NCI-H2227 (cell line): ENCODE measurements at regions not wholly inside any gene's neighbourhood (a gene's known extent, or its start where the extent isn't known, plus 50 kb on each side); places are given as distances from the start of the nearest gene placed in this dataset.
"Not testable (repeated sequence)": the region's sequence is repeated elsewhere in the genome, so short reads cannot be mapped to it uniquely, and the experiment has no call there.

Experiments
- DNase-seq: peaks from one replicate; lab custom pipeline; 2025; ENCODE audit not compliant: unreplicated experiment; lab: John Stamatoyannopoulos, UW

DNA sequence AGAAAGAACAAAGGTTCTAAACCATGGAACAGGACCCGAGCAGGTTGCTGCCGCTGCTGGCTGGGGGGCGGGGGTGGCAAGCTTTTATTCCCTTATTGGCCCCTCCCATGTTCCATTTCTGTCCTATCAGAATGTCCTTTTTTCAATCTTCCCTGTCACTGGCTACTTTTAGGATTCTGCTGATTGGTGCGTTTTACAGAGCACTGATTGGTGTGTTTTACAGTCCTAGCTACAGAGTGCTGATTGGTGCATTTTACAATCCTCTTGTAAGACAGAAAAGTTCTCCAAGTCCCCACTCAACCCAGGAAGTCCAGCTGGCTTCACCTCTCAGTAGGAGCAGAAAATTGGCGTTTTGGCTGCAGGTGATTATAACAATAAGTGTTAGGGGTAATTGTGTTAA, 180.9 kb downstream of the KLF13 start:
- DNase-seq: not testable (repeated sequence)

DNA sequence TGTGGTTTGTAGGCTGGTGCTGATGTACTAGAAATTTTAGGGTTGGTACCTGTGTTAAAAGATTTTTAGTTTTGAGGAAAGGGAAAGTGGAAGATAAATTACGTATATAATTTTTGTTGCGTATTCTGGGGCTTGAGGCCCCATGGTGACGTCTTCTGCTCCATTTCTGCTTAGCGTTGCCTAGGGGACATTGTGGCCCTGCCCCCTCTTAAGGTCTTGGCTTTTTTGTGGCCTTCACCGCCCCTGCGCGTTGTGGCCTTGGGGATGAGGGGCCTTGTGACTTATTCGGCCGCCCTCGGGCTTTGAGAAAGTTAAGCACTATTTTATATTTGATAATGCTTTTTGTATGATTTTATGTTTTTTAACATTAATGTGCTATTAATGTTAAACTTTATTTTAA, 182.0 kb downstream of the KLF13 start:
- DNase-seq: no peak

DNA sequence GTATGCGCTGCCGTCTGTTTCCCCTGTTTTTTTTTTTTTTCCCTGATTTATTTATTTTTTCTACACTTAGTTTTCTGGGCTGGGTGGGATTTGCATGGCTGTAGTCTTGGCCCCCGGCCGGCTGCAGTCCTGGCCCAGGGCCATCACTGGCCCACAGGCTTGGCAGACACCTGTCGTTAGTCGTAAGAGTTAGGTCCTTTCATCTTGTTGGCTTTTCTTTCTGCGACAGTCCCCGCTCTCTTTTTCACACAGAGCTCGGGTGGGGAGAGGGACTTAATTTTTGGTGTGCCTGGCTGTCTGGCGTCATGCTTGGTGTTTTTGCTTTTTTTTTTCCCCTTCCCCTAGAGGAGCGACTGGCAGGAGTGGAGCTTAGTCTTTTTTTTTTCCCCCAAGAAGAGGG, 183.4 kb downstream of the KLF13 start:
- no peak for DNase-seq

DNA sequence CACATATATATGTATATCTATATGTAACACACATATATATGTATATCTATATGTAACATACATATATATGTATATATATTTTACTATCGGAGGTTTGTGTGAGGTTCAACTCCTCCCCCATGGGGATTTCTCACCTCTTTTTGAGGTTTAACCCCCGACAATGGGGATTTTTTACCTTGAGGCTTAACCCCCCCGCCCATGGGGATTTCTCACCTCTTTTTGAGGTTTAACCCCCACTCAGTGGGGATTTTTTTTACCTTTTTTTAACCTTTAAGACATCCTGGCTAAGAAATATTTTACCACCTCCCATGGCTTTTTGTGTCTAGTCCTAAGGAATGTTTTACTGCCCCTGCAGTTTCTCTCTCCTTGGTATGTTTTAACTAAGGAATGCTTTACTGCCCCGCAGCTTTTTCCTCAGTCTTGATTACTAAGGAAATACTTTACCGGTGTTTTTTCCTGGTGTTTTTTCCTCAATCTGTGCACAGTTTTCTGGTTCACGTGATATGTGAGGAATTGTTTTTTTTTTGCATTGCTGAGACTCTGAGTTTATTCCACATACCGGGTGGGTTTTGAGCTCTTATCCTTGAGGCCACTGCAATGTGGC, 185.2 kb downstream of the KLF13 start:
- no peak for DNase-seq

DNA sequence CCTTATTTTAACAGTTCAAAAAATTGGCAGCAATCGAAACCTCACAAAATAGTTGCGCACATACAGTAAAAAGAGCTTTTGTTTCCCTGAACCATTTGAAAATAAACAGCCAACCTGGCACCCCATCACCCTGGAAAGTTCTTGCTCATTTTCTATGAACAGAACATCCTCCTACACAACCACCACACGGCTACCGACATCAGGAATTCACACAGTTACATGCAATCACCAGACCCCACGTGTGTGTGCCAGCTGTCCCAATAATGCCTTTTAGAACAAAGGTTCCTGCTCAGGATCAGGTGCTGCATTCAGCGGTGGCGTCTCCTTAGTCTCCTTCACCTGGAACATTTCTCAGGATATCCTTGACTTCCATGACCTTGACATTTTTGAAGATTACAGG, 186.5 kb downstream of the KLF13 start:
- DNase-seq: no peak

DNA sequence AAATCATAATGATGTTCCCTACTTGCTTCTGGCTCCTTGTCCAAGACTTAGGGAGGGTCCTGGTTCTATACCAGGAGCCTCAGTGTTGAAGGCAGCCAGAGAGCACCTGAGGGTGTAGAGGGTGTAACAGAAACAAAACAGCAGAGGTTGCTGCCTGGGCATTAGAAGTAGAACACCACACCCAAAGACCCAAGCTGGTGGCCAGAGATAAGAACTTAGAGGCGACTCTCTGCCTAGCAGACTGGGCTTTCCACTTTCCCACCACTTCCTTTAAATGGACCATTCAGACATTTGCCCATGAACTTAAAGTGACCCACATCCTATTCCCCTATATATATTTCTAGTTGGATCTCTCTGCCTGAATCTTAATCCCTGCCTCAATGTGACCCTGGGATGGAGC, 189.8 kb downstream of the KLF13 start:
- no peak for DNase-seq

DNA sequence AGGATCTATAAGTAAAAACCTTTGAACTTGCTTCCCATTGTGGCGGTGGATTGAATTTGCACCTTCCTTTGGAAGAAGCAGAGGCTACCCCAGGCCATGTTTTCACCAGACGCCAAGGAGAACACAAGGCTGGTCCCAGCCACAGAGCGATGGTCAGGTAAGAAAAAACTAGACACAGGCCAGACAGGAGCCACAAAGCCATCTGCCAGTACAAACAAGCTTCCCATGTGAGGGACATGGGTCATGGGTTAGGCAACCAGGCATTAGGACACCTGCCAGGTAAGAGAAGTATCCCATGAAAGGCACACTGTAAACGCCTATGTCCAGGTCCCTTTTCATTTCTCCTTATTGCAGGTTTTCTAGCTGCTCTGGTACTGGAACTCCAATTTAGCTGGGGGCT, 190.2 kb downstream of the KLF13 start:
- DNase-seq: no peak

DNA sequence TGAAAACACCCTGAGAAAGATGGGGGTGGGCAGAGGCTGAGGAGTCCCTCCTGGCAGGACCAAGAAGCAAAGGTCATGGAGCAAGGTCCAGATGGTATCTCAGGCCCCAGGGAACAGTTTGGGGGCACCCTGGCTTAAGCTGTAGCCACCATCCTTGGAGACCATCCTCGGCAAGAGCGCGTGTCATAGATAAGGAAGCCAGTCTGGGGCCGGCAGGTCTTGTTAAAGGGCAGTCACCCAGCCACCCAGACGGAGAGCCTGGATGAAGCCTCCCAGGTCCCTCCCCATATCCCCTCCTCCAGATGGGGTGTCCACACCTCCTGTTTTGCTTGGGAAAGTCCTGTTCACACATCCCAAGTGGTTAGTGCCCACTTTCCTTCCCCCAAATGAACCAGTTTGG, 191.1 kb downstream of the KLF13 start:
- no peak for DNase-seq

DNA sequence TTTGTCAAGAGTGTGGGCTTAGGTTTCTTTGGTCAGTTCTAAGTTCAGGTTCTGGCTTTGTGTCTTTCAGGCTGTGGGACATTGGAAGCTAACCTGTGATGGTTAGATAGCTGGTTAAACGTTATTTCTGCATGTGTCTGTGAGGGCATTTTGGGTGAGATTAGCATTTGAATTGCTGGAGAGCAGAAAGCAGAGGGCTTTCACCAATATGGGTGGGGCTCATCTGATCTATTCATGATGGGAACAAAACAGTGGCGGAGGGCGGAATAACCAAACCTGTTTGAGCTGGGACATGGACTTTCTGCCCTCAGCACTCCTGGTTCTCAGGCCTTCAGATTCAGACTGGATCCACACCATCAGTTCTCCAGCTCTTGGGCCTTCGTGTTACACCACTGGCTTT, 195.4 kb downstream of the KLF13 start:
- no peak for DNase-seq

DNA sequence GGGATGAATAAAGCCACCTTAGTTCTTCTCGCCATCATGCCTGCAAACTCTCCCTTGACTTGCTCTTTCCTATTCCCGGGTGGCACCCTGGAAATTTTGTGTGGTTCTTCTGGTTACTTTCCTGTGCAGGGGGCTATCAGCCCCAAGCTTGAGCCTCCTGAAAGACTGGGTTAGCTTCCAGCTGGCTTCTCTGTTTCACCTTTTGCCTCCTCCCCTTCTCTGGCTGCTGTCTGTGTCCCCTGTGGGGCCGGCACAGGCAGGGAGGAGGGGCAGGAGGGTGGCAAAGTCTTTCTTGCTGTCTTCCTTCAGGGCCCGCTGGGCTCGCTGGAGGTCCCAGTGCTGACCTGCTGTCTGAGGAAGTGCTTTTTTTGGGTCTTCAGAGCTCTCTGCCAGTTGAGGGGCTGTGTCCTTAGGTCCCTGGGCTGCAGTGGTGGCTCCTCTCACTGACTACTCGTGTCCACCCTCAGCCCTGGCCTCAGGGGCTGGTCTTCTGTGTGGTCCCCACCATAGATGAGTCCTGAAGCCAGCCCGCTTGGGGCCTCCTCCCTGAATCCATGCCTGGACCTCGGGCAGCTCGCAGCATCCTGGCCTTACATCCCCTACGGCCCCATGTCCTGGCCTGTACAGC, 196.5 kb downstream of the KLF13 start:
- no peak for DNase-seq

DNA sequence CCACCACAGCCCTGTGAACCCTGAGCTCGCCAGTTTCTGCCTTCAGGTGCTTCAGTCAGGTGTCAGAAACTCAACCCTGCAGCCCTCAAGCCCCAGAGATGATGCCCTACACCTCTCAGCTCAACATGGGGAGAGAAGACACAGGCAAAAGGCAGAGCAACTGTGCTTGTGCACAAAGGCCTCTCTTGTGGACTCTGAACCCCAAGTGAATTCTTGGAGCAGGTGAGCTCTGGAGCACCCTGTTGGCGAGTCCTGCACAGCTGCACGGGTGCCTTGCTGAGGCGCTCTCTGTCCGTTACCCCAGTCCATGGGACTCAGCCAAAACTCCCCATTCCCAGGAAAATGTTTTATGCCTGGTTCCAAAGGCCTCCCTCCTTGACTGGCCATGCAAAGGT, 197.0 kb downstream of the KLF13 start:
- DNase-seq: no peak

DNA sequence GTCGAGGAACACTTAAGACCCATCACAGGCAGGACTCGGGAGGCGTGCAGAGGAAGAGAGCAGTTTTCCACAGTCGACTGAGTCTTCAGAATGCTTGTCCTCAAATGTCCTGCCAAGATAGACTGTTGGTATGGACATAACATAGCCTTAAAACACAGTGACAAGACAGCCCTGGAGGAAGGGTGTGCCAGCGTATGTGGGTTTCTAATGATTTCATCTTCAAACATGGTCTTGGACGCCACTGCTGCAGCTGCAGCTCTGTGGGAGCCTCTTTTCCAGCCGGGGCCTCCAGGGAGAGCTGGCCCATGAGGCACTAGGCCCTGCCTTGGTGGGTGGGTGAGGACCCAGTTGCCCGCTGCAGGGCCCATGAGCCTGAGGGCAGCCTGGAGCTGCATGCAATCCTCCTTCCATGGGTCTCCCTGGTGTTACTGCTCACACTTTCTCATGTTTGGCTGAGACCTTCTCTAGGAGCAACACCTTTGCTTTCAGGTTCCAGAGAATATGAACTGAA, 198.6 kb downstream of the KLF13 start:
- DNase-seq: no peak

DNA sequence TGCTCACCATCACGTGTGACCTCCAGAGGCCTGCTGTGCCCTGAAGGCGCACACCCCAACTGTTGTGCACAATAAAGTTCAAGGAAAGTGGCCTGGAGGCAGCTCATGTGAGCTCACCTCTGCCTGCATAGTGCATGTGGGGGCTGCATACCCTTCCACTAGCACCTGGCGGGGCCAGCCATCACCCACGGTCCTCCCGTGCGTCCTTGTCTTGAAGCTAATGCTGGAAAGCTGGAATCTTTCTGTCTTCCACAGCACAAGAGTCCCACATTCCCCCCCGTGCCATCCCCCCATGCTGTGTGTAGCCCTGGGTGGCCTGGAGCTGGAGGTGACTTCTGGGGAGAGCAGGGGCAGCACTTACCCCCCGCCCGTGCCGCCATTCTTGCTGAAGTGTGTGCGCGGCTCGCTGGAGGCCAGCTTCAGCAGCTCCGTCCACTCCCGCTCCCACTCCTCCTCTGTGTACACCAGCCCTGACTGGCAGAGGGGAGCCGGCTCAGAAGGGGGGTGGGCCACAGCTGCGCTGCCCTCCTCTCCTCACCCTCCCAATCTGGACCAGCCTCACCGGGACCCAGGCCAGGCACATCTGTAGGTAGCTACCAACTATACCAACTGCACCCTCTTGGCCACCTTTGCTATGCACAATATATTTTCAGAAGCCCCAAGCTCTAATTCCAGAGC, 199.5 kb downstream of the KLF13 start:
- DNase-seq: no peak

DNA sequence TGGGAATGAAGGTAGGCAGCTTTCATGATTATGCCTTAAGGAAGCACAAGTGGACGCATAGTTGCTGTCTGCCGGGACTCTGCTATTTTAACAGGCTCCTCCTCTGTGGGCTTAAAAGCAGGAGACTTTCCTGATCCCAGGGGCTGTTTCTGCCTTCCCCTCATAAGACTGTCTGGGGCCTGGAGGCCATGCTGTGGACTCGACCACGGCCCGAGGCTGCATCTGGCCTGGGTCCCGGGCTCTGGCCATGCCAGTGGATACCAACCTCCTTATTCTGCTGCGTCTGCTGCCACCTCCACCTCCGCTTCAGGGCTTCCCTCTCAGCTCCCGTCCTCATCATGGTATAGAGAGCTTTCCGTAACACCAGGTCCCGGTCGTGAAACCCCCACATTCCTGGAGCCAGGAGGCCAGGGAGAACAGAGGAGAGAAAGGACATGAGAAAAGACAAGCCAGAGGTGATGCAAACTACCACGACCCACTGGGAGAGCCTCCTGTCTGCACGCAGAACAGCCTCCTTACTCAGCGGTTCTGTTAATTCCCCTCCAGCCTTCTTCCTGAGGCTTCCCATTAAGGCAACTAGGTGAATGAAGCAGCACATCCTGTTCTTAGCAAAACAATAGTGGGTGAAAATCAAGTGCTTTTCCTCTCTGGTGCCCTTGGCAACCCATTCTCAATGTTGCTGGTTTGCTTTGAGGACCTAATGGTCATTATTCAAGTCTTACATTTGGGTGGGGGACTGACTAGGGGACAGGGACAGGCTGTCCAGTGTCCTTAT, 200.5 kb downstream of the KLF13 start:
- no peak for DNase-seq

DNA sequence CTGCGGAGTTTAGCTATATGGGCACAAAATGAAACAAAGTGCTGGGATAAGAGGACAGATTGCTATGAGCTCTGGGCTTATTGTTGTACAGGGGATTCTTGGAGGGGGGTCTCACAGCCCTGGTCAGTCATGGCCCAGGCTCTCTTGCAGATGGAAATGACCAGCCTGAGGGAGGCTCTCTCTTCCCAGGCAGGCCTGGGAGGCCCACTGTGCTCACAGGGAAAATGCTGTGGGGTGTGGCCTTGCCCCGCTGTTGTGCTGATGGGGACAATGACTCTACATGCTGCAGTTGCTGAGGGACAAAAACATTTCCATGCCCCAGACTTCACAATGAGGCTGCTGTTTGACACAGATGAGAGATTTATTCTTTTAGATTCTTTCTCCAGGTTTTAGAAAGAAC, 202.2 kb downstream of the KLF13 start:
- no peak for DNase-seq

DNA sequence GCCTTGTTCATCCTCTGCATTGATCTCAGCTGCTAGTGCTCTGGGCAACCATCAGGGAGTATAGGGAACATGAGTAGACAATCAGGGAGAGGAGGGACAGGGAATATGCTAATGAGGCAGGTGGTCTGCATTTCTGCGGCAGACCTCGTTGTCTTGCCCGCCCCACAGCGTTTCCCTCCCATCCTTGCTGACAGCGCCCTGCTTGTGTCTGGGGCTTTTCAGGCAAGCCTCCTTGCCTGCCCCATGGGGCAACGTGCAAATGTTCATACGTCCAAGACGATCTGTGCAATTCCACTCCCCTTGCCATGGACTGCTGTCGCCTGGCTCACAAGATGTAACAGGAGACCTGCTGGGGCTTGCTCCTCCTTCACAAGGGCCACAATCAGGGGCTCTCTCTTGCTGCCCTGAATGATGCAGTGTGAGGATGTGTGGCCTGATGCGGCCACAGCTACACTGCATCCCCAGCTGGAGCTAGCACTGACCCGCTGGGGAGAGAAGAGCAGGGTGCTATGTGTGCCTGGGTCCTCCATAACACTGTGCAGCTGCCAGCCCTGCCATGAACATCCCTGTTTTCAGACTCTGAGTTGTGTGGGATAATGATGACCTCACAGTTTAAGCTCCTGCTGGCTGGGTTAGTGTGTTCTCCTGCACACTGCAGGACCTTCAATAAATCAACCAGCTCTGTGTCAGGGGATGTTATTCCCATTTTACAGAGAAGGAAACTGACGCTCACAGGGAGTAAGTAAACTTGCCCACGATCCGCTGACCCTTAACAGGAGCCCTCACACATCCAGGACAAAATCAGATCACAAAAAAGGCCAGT, 211.3 kb downstream of the KLF13 start:
- no peak for DNase-seq

DNA sequence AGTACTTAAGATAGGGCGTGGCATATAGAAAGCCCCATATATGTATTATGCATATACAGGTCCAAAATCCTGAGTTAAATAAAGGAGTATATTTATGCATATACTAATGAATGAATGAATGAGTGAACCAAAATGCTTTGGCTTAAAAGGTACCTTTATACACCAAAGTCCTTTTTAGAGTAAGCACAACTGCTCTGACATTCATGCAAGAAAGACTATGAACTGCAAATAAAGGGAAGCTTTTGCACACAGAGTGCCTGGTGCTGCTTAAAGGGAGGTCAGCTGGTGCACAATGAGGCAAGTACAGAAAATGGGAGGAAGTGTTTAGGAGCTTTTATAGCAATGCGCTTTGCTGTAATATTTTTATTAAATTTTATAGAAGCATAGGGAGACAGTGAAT, 214.0 kb downstream of the KLF13 start:
- no peak for DNase-seq

DNA sequence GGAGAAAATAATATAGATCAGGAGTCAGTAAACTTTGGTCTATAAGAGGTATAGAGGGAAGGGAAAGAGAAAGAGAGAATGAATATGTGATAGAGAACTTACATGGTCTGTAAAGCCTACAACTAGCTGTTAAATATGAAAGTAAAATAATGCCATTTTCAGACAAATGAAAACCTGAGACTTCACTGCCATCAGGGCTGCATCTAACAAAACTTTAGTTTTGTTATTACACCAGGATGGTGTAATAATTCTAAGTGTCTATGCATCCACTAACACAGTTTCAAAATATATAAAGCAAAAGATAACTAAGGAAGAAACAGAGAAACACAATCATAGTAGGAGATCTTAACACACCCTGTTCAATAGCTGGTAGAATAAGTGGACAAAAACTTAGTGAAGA, 217.7 kb downstream of the KLF13 start:
- no peak for DNase-seq

DNA sequence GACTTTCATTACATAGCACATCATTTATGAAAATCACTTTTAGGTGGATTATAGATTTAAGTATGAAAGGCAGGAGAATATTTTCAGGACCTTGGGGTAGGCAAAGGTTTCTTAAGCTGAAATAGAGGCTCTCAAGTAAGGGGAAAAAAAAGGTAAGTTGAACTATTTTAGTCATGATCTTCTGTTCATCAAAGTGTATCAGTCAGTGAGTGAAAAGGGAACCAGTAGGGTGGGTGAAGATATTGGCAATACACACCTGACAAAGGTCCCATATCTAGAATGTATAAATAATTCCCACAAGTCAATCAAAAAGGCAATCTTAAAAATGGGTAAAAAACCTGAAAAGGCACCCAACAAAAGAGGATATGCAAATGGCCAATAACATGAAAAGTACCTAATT, 218.6 kb downstream of the KLF13 start:
- DNase-seq: no peak

DNA sequence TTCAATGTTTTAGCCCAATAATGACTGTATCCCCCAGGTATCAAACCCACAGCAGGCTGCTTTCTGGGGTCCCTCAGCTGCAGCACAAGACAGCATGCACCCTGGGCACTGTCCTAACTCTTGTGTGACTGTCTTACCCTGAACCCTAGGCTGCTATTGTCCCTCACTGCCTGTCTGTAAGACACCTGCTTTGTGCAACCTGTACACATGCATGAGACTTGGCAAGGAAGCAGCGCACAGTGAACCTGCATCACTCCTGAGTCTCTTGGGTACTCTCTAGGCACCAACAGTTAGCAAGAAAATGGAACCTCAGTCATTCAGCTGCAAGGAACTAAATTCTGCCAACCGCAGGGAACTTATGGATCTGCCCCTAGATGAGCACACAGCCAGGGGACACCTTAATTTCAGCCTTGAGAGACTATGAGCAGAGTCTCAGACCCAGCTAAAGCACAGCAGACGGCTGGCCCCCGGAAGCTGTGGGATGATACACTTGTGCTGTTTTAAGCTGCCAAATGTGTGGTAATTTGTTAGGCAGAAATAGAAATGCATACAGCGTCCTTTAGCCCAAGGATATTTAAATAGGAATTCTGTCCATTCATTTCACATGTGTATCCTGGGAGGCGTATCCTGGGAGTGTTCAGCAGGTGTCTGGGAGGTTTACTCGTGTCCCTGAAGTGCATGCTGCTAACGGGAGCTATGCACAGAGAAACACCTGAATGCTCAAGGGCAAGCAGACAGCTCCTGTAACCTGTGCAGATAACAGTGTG, 223.8 kb downstream of the KLF13 start:
- DNase-seq: no peak
